Mesendoderm (in vitro differentiated cells): ENCODE measurements at regions not wholly inside any gene's neighbourhood (a gene's known extent, or its start where the extent isn't known, plus 50 kb on each side); places are given as distances from the start of the nearest gene placed in this dataset.

Source experiments
- DNase-seq: peaks from one replicate; pipeline ENCODE4 v3.0.0; 2013
- H2AK5ac ChIP-seq: 2 replicates; pipeline ENCODE4 v1.6.1; 2013; ENCODE audit warnings: low read length, inconsistent platforms
- H2BK120ac ChIP-seq: 2 replicates; pipeline ENCODE4 v1.6.1; 2013; ENCODE audit warnings: low read depth, mild to moderate bottlenecking, low read length, moderate library complexity, mixed read lengths
- H2BK15ac ChIP-seq: replicated peaks from 2 replicates; pipeline ENCODE4 v1.6.1; 2013; ENCODE audit warnings: low read depth, mild to moderate bottlenecking, moderate library complexity
- H2BK5ac ChIP-seq: 2 replicates; pipeline ENCODE4 v1.6.1; 2013; ENCODE audit warnings: low read length, inconsistent platforms
- H3K18ac ChIP-seq: 2 replicates; pipeline ENCODE4 v1.6.1; 2013; ENCODE audit warnings: mild to moderate bottlenecking, low read length, mixed read lengths
- H3K23ac ChIP-seq: one replicate; pipeline ENCODE4 v1.6.1; 2013; ENCODE audit warnings: low read length
- H3K27ac ChIP-seq: 2 replicates; pipeline ENCODE4 v1.5.1; 2013; ENCODE audit warnings: low read depth, mild to moderate bottlenecking, inconsistent platforms, low read length, moderate library complexity
- H3K27me3 ChIP-seq: 2 replicates; pipeline ENCODE4 v1.6.1; 2013; ENCODE audit warnings: low read length, control low read depth, mild to moderate bottlenecking, inconsistent platforms; ENCODE audit not compliant: insufficient read depth, poor library complexity
- H3K36me3 ChIP-seq: 2 replicates; pipeline ENCODE4 v1.6.1; 2013; ENCODE audit warnings: low read length, inconsistent platforms; ENCODE audit not compliant: control insufficient read depth, insufficient read depth
- H3K4ac ChIP-seq: one replicate; pipeline ENCODE4 v1.6.1; 2013; ENCODE audit warnings: low read depth, mild to moderate bottlenecking, low read length, moderate library complexity
- H3K4me1 ChIP-seq: 2 replicates; pipeline ENCODE4 v1.6.1; 2013; ENCODE audit warnings: low read depth, low read length, inconsistent platforms; ENCODE audit not compliant: control insufficient read depth
- H3K4me2 ChIP-seq: 2 replicates; pipeline ENCODE4 v1.6.1; 2013; ENCODE audit warnings: low read length
- H3K4me3 ChIP-seq: 2 replicates; pipeline ENCODE4 v1.5.1; 2013; ENCODE audit warnings: mild to moderate bottlenecking, low read length
- H3K56ac ChIP-seq: one replicate; pipeline ENCODE4 v1.6.1; 2013; ENCODE audit warnings: low read length
- H3K79me1 ChIP-seq: 2 replicates; pipeline ENCODE4 v1.6.1; 2013; ENCODE audit warnings: low read length, inconsistent platforms
- H3K79me2 ChIP-seq: 2 replicates; pipeline ENCODE4 v1.6.1; 2013; ENCODE audit warnings: mild to moderate bottlenecking, low read length; ENCODE audit not compliant: control insufficient read depth, insufficient read depth
- H3K9ac ChIP-seq: 2 replicates; pipeline ENCODE4 v1.6.1; 2013; ENCODE audit warnings: low read length, inconsistent platforms
- H4K5ac ChIP-seq: one replicate; pipeline ENCODE4 v1.6.1; 2013; ENCODE audit warnings: low read length
- H4K8ac ChIP-seq: one replicate; pipeline ENCODE4 v1.6.1; 2013; ENCODE audit warnings: low read depth, mild to moderate bottlenecking, control low read depth, low read length, moderate library complexity
- WGBS: extraction: QIAGEN DNeasy Blood & Tissue Kit; methylation state at CpG from one replicate; pipeline ENCODE4 v1.1.7; 2013; ENCODE audit warnings: low lambda C conversion rate, missing lambda C conversion rate; ENCODE audit not compliant: insufficient coverage; ENCODE audit errors: extremely low coverage; 5-methylcytosine and 5-hydroxymethylcytosine counted together

- no peak overlapping the region for H3K56ac ChIP-seq
- no peak overlapping the region for H3K9ac ChIP-seq
- H3K18ac ChIP-seq, result no peak overlapping the region
- H3K27me3 ChIP-seq, result no peaks in the 10 kb centered on the region
- H3K4me3 ChIP-seq, result no peak overlapping the region
- no peaks in the 10 kb centered on the region for H3K79me2 ChIP-seq
- no peaks in the 10 kb centered on the region for H3K36me3 ChIP-seq
- H4K5ac ChIP-seq, result no peak overlapping the region
- H3K4me1 ChIP-seq, result no peaks in the 10 kb centered on the region
- no peak overlapping the region for H2BK5ac ChIP-seq
- H3K4ac ChIP-seq, result no peak overlapping the region
- no CpG with 5 or more reads among the region's 7 CpGs for WGBS
- no peak overlapping the region for H3K4me2 ChIP-seq
- DNase-seq, result no peak
- no peaks in the 10 kb centered on the region for H3K79me1 ChIP-seq
- H2AK5ac ChIP-seq, result no peak overlapping the region
- no peak overlapping the region for H2BK120ac ChIP-seq
- H2BK15ac ChIP-seq, result no peak overlapping the region
- no peak overlapping the region for H3K23ac ChIP-seq
- no peak overlapping the region for H4K8ac ChIP-seq
- no peak overlapping the region for H3K27ac ChIP-seq
These were observed 219.6 kb upstream of the C14orf180 start for GRCh38 chr14:104359969-104360442.

DNA sequence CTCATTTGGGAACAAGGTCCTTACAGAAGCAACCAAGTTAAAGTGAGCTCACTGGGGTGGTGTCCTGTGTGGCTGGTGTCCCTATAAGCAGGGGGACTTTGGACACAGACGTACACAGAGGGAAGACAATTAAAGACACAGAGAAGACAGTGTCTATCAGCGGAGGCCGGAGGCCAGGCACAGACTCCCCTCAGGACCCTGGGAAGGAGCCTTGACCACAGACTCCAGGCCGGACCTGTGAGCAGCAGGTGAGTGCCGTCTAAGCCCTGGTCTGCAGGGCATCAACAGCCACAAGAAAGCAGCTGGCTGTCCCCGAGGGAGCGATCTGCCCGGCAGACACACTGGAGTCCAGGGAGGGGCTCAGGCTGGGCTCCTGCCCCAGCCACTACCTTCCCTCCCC, 219.1 kb upstream of the C14orf180 start:
- no peak overlapping the region for H3K56ac ChIP-seq
- H3K4me3 ChIP-seq, result no peak overlapping the region
- no peaks in the 10 kb centered on the region for H3K79me1 ChIP-seq
- WGBS, result no CpG with 5 or more reads among the region's 8 CpGs
- H3K79me2 ChIP-seq, result no peaks in the 10 kb centered on the region
- H2BK120ac ChIP-seq, result no peak overlapping the region
- DNase-seq, result no peak
- H3K18ac ChIP-seq, result no peak overlapping the region
- H2BK5ac ChIP-seq, result no peak overlapping the region
- no peak overlapping the region for H3K4me2 ChIP-seq
- no peaks in the 10 kb centered on the region for H3K36me3 ChIP-seq
- H3K23ac ChIP-seq, result no peak overlapping the region
- H3K27ac ChIP-seq, result no peak overlapping the region
- no peak overlapping the region for H3K4ac ChIP-seq
- H3K4me1 ChIP-seq, result no peaks in the 10 kb centered on the region
- H4K8ac ChIP-seq, result no peak overlapping the region
- H4K5ac ChIP-seq, result no peak overlapping the region
- H3K27me3 ChIP-seq, result no peaks in the 10 kb centered on the region
- no peak overlapping the region for H2BK15ac ChIP-seq
- H2AK5ac ChIP-seq, result no peak overlapping the region
- no peak overlapping the region for H3K9ac ChIP-seq

GRCh38 chr14:104361101-104361591, 218.4 kb upstream of the C14orf180 start:
- no peak overlapping the region for H3K4ac ChIP-seq
- no peak overlapping the region for H2BK15ac ChIP-seq
- H3K4me3 ChIP-seq, result no peak overlapping the region
- no peak overlapping the region for H3K56ac ChIP-seq
- no peak overlapping the region for H3K23ac ChIP-seq
- no peak for DNase-seq
- no peaks in the 10 kb centered on the region for H3K27me3 ChIP-seq
- no peak overlapping the region for H2BK120ac ChIP-seq
- no peak overlapping the region for H4K5ac ChIP-seq
- H3K27ac ChIP-seq, result no peak overlapping the region
- no peak overlapping the region for H3K9ac ChIP-seq
- no peak overlapping the region for H3K18ac ChIP-seq
- H3K4me1 ChIP-seq, result no peaks in the 10 kb centered on the region
- H2BK5ac ChIP-seq, result no peak overlapping the region
- no peak overlapping the region for H2AK5ac ChIP-seq
- H3K79me1 ChIP-seq, result no peaks in the 10 kb centered on the region
- no CpG with 5 or more reads among the region's 14 CpGs for WGBS
- no peaks in the 10 kb centered on the region for H3K36me3 ChIP-seq
- H4K8ac ChIP-seq, result no peak overlapping the region
- no peak overlapping the region for H3K4me2 ChIP-seq
- H3K79me2 ChIP-seq, result no peaks in the 10 kb centered on the region

DNA sequence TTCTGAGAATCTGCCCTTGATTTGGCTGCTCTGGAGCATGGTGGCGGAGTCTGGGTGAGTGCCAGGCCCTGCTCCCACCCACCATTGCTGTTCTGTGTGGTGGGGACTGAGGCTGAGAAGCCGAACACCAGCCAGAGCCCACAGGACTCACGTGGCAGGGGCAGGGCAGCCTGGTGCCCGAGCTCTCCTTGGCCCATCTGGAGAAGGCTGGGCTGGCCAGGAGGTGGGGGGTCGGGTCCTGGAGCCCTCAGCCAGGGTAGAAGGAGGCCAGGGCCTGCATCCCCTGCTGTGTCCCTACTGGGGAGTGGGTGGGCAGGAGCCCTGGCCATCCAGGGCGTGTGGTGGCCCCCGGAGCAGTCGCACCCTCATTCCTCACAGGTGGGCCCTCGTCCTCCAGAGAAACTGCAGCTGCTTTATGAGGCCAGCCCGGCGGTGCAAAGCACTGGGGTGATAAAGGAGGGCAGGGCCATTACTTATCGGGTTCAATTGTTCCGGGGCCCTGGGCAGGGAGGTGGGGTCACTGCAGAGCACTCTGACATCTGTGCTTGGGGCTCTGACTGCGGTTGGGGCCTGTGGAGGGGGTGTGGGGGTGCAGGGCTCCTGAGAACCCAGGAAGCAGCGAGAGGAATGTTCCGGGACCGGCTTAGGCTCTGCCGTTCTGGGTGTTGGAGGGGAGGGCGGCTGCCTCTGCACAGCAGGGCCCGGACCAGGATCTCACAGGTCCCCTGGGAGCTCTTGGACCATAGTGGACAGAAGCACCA, 217.5 kb upstream of the C14orf180 start:
- Histone ChIP-seq H3K79me2 (no peaks in the 10 kb centered on the region), H4K5ac (no peak overlapping the region), H3K4me1 (no peaks in the 10 kb centered on the region), H3K27me3 (no peaks in the 10 kb centered on the region), H3K4me2 (no peak overlapping the region), H3K4me3 (no peak overlapping the region), H3K27ac (no peak overlapping the region), H3K23ac (no peak overlapping the region), H2BK5ac (no peak overlapping the region), H3K4ac (no peak overlapping the region), H3K36me3 (no peaks in the 10 kb centered on the region), H2BK120ac (no peak overlapping the region), H4K8ac (no peak overlapping the region), H3K9ac (no peak overlapping the region), H3K56ac (no peak overlapping the region), H3K79me1 (no peaks in the 10 kb centered on the region), H2BK15ac (no peak overlapping the region), H2AK5ac (no peak overlapping the region), H3K18ac (no peak overlapping the region)
- no CpG with 5 or more reads among the region's 20 CpGs for WGBS
- DNase-seq, result no peak

GRCh38 chr14:104362761-104363605, 216.6 kb upstream of the C14orf180 start:
- WGBS, result no CpG with 5 or more reads among the region's 19 CpGs
- no peaks in the 10 kb centered on the region for H3K79me1 ChIP-seq
- no peak overlapping the region for H3K23ac ChIP-seq
- H4K5ac ChIP-seq, result no peak overlapping the region
- no peak overlapping the region for H4K8ac ChIP-seq
- no peak overlapping the region for H3K56ac ChIP-seq
- no peak overlapping the region for H3K4ac ChIP-seq
- no peaks in the 10 kb centered on the region for H3K27me3 ChIP-seq
- DNase-seq, result no peak
- no peak overlapping the region for H3K9ac ChIP-seq
- H2AK5ac ChIP-seq, result no peak overlapping the region
- no peaks in the 10 kb centered on the region for H3K36me3 ChIP-seq
- H3K18ac ChIP-seq, result no peak overlapping the region
- no peak overlapping the region for H3K4me3 ChIP-seq
- H3K79me2 ChIP-seq, result no peaks in the 10 kb centered on the region
- no peak overlapping the region for H2BK5ac ChIP-seq
- H3K4me1 ChIP-seq, result no peaks in the 10 kb centered on the region
- H2BK120ac ChIP-seq, result no peak overlapping the region
- no peak overlapping the region for H3K4me2 ChIP-seq
- H2BK15ac ChIP-seq, result no peak overlapping the region
- H3K27ac ChIP-seq, result no peak overlapping the region
